Karpas-422 (cell line): ENCODE measurements at regions not wholly inside any gene's neighbourhood (a gene's known extent, or its start where the extent isn't known, plus 50 kb on each side); places are given as distances from the start of the nearest gene placed in this dataset.

Experiments
- DNase-seq: peaks from one replicate; pipeline ENCODE4 v3.0.0-alpha.2; 2015
- H2AFZ ChIP-seq: fragments of 200-600 bp; sonication (generic); 2 replicates; pipeline ENCODE4 v1.6.1; 2014; ENCODE audit warnings: antibody characterized with exemption, low read length, mixed read lengths
- H3K27ac ChIP-seq: fragments of 200-600 bp; sonication (generic); 2 replicates; pipeline ENCODE4 v1.5.1; 2014; ENCODE audit warnings: mild to moderate bottlenecking, low read length, moderate library complexity
- H3K27me3 ChIP-seq: fragments of 200-600 bp; sonication (generic); 2 replicates; pipeline ENCODE4 v1.6.1; 2014; ENCODE audit warnings: low read length, mixed read lengths
- H3K36me3 ChIP-seq: fragments of 200-600 bp; sonication (generic); 2 replicates; pipeline ENCODE4 v1.6.1; 2014; ENCODE audit warnings: low read length, mixed read lengths; ENCODE audit not compliant: insufficient read depth
- H3K4me1 ChIP-seq: fragments of 200-600 bp; sonication (generic); 2 replicates; pipeline ENCODE4 v1.6.1; 2014; ENCODE audit warnings: mild to moderate bottlenecking, low read length, mixed read lengths
- H3K4me2 ChIP-seq: fragments of 200-600 bp; sonication (generic); 2 replicates; pipeline ENCODE4 v1.6.1; 2014; ENCODE audit warnings: low read length, low read depth, mild to moderate bottlenecking; ENCODE audit not compliant: poor library complexity, severe bottlenecking
- H3K4me3 ChIP-seq: fragments of 200-600 bp; sonication (generic); 2 replicates; pipeline ENCODE4 v1.5.1; 2014; ENCODE audit warnings: mild to moderate bottlenecking, antibody characterized with exemption, low read length, mixed read lengths
- H3K79me2 ChIP-seq: fragments of 200-600 bp; sonication (generic); 2 replicates; pipeline ENCODE4 v1.6.1; 2014; ENCODE audit warnings: mild to moderate bottlenecking, low read length, mixed read lengths
- H3K9ac ChIP-seq: fragments of 200-600 bp; sonication (generic); 2 replicates; pipeline ENCODE4 v1.6.0; 2014; ENCODE audit warnings: low read length
- H3K9me2 ChIP-seq: fragments of 200-600 bp; sonication (generic), shearing (Covaris generic); replicated peaks from 2 replicates; pipeline ENCODE4 v1.6.0; 2014; ENCODE audit warnings: mild to moderate bottlenecking, low read length, moderate library complexity; ENCODE audit not compliant: insufficient read depth
- H3K9me3 ChIP-seq: fragments of 300-700, 200-600 bp; sonication (generic); 2 replicates; pipeline ENCODE4 v1.6.1; 2014; ENCODE audit warnings: low read length, mixed read lengths
- H4K20me1 ChIP-seq: fragments of 200-600 bp; sonication (generic); 2 replicates; pipeline ENCODE4 v1.6.1; 2014; ENCODE audit warnings: mild to moderate bottlenecking, antibody characterized with exemption, low read length, low read depth; ENCODE audit not compliant: insufficient read depth

- H3K27me3 ChIP-seq: no peaks in the 10 kb centered on the region
- H3K9me2 ChIP-seq: no peaks in the 10 kb centered on the region
- no peaks in the 10 kb centered on the region for H3K9me3 ChIP-seq
- H3K4me1 ChIP-seq: no peaks in the 10 kb centered on the region
- DNase-seq: no peak
- no peak overlapping the region for H3K27ac ChIP-seq
- no peak overlapping the region for H3K4me2 ChIP-seq
- no peaks in the 10 kb centered on the region for H4K20me1 ChIP-seq
- no peak overlapping the region for H2AFZ ChIP-seq
- H3K9ac ChIP-seq: no peak overlapping the region
- H3K4me3 ChIP-seq: no peak overlapping the region
- no peaks in the 10 kb centered on the region for H3K36me3 ChIP-seq
- no peaks in the 10 kb centered on the region for H3K79me2 ChIP-seq
Measured at GRCh38 chr5:124402144-124402581, 344.3 kb downstream of the ZNF608 start.

GRCh38 chr5:124401476-124402143, 344.8 kb downstream of the ZNF608 start:
- Histone ChIP-seq H3K79me2 (no peaks in the 10 kb centered on the region), H3K9me3 (no peaks in the 10 kb centered on the region), H3K36me3 (no peaks in the 10 kb centered on the region), H3K4me3 (no peak overlapping the region), H3K9me2 (no peaks in the 10 kb centered on the region), H3K9ac (no peak overlapping the region), H2AFZ (no peak overlapping the region), H3K27me3 (no peaks in the 10 kb centered on the region), H3K27ac (no peak overlapping the region), H3K4me1 (no peaks in the 10 kb centered on the region), H4K20me1 (no peaks in the 10 kb centered on the region), H3K4me2 (no peak overlapping the region)
- no peak for DNase-seq

GRCh38 chr5:124399426-124399961, 346.9 kb downstream of the ZNF608 start:
- no peak overlapping the region for H3K4me3 ChIP-seq
- H3K79me2 ChIP-seq: no peaks in the 10 kb centered on the region
- H3K9me2 ChIP-seq: no peaks in the 10 kb centered on the region
- H4K20me1 ChIP-seq: no peaks in the 10 kb centered on the region
- H3K9ac ChIP-seq: no peak overlapping the region
- H2AFZ ChIP-seq: no peak overlapping the region
- H3K36me3 ChIP-seq: no peaks in the 10 kb centered on the region
- no peak overlapping the region for H3K4me2 ChIP-seq
- no peaks in the 10 kb centered on the region for H3K4me1 ChIP-seq
- DNase-seq: no peak
- H3K9me3 ChIP-seq: no peaks in the 10 kb centered on the region
- H3K27ac ChIP-seq: no peak overlapping the region
- no peaks in the 10 kb centered on the region for H3K27me3 ChIP-seq

GRCh38 chr5:124398460-124398859, 348.0 kb downstream of the ZNF608 start:
- no peaks in the 10 kb centered on the region for H3K27me3 ChIP-seq
- DNase-seq: no peak

GRCh38 chr5:124397317-124397716, 349.1 kb downstream of the ZNF608 start:
- Histone ChIP-seq H3K27ac (no peak overlapping the region), H3K4me1 (no peaks in the 10 kb centered on the region), H3K27me3 (no peaks in the 10 kb centered on the region), H3K9ac (no peak overlapping the region), H3K4me2 (no peak overlapping the region), H3K9me3 (no peaks in the 10 kb centered on the region), H3K36me3 (no peaks in the 10 kb centered on the region), H3K9me2 (no peaks in the 10 kb centered on the region), H2AFZ (no peak overlapping the region), H3K4me3 (no peak overlapping the region), H4K20me1 (no peaks in the 10 kb centered on the region), H3K79me2 (no peaks in the 10 kb centered on the region)
- no peak for DNase-seq

More at GRCh38 chr5:124398460-124398859, 348.0 kb downstream of the ZNF608 start:
- H3K27ac ChIP-seq: no peak overlapping the region
- no peaks in the 10 kb centered on the region for H3K36me3 ChIP-seq
- no peaks in the 10 kb centered on the region for H4K20me1 ChIP-seq
- no peaks in the 10 kb centered on the region for H3K9me2 ChIP-seq
- no peak overlapping the region for H3K4me2 ChIP-seq
- H3K9me3 ChIP-seq: no peaks in the 10 kb centered on the region
- H3K9ac ChIP-seq: no peak overlapping the region
- no peak overlapping the region for H3K4me3 ChIP-seq
- no peak overlapping the region for H2AFZ ChIP-seq
- no peaks in the 10 kb centered on the region for H3K79me2 ChIP-seq
- H3K4me1 ChIP-seq: no peaks in the 10 kb centered on the region

- no peak for DNase-seq
- H3K9me3 ChIP-seq: no peaks in the 10 kb centered on the region
- no peak overlapping the region for H3K9ac ChIP-seq
- H3K27ac ChIP-seq: no peak overlapping the region
- H3K36me3 ChIP-seq: no peaks in the 10 kb centered on the region
- no peak overlapping the region for H3K4me2 ChIP-seq
- H4K20me1 ChIP-seq: no peaks in the 10 kb centered on the region
- no peaks in the 10 kb centered on the region for H3K4me1 ChIP-seq
- H3K27me3 ChIP-seq: no peaks in the 10 kb centered on the region
- no peak overlapping the region for H2AFZ ChIP-seq
- no peaks in the 10 kb centered on the region for H3K79me2 ChIP-seq
- H3K9me2 ChIP-seq: no peaks in the 10 kb centered on the region
- no peak overlapping the region for H3K4me3 ChIP-seq
Measured at GRCh38 chr5:124395926-124396325, 350.5 kb downstream of the ZNF608 start.

- Histone ChIP-seq H3K27ac (no peak overlapping the region), H3K9ac (no peak overlapping the region), H2AFZ (no peak overlapping the region), H3K4me2 (no peak overlapping the region), H3K9me2 (no peaks in the 10 kb centered on the region), H3K79me2 (no peaks in the 10 kb centered on the region), H4K20me1 (no peaks in the 10 kb centered on the region), H3K4me1 (no peaks in the 10 kb centered on the region), H3K27me3 (no peaks in the 10 kb centered on the region), H3K36me3 (no peaks in the 10 kb centered on the region), H3K4me3 (no peak overlapping the region), H3K9me3 (no peaks in the 10 kb centered on the region)
- no peak for DNase-seq
Measured at GRCh38 chr5:124395287-124395686, 351.2 kb downstream of the ZNF608 start.

GRCh38 chr5:124394700-124395245, 351.7 kb downstream of the ZNF608 start:
- no peaks in the 10 kb centered on the region for H3K9me3 ChIP-seq
- H3K9ac ChIP-seq: no peak overlapping the region
- H3K4me3 ChIP-seq: no peak overlapping the region
- no peaks in the 10 kb centered on the region for H3K79me2 ChIP-seq
- no peaks in the 10 kb centered on the region for H3K4me1 ChIP-seq
- H4K20me1 ChIP-seq: no peaks in the 10 kb centered on the region
- no peaks in the 10 kb centered on the region for H3K9me2 ChIP-seq
- H3K27me3 ChIP-seq: no peaks in the 10 kb centered on the region
- H3K4me2 ChIP-seq: no peak overlapping the region
- no peak overlapping the region for H2AFZ ChIP-seq
- H3K27ac ChIP-seq: no peak overlapping the region
- no peak for DNase-seq
- no peaks in the 10 kb centered on the region for H3K36me3 ChIP-seq
